DND-41 (cell line): ENCODE measurements at regions not wholly inside any gene's neighbourhood (a gene's known extent, or its start where the extent isn't known, plus 50 kb on each side); places are given as distances from the start of the nearest gene placed in this dataset.

Experiments
- EZH2 ChIP-seq: IDR thresholded peaks from 3 replicates; pipeline ENCODE4 v1.6.1; 2012; ENCODE audit warnings: borderline replicate concordance, low read depth, mild to moderate bottlenecking, moderate library complexity, low read length, inconsistent platforms; ENCODE audit not compliant: severe bottlenecking
- TF ChIP-seq, protein P1 (sequence below): IDR thresholded peaks from 2 replicates; pipeline ENCODE4 v1.5.1; 2012; ENCODE audit warnings: borderline replicate concordance, low read length, moderate library complexity, mild to moderate bottlenecking; ENCODE audit not compliant: poor library complexity, severe bottlenecking; ENCODE audit errors: extremely low read depth

DNA sequence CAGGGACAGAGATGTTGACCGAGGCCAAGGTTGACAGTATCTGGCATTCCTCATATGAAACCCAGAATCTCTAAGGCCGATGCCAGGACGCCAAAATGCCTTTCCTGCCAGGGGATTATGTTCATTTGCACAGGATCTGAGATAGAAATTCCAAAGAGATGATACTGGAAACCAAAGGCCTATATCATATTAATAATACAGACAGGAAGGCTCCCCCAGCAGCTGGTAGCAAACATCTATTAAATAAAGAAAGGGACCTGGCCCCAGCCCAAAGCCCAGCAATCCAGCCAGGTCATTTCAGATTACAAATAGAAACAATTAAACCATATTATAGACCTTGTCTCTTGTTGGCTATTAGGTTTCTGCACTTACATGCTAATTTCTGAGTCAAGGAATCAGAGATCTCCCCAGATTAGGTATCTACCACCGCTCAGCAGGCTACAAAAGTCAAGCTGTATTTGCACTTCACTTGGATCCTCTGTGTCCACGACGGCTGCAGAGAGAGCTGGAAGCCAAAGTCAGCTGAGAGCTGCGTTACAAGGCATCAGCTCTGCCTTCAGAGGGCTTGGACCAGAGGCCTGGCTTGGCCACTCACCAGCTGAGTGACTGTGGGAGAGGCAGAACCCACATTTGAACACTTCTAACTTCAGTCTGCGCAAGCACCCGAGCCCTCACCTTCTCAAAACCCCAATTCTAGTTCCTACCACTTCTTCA lies 269.3 kb upstream of the SIX2 start:
- TF ChIP-seq, protein P1, sequence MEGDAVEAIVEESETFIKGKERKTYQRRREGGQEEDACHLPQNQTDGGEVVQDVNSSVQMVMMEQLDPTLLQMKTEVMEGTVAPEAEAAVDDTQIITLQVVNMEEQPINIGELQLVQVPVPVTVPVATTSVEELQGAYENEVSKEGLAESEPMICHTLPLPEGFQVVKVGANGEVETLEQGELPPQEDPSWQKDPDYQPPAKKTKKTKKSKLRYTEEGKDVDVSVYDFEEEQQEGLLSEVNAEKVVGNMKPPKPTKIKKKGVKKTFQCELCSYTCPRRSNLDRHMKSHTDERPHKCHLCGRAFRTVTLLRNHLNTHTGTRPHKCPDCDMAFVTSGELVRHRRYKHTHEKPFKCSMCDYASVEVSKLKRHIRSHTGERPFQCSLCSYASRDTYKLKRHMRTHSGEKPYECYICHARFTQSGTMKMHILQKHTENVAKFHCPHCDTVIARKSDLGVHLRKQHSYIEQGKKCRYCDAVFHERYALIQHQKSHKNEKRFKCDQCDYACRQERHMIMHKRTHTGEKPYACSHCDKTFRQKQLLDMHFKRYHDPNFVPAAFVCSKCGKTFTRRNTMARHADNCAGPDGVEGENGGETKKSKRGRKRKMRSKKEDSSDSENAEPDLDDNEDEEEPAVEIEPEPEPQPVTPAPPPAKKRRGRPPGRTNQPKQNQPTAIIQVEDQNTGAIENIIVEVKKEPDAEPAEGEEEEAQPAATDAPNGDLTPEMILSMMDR: no peak
- TF ChIP-seq EZH2: no peak
